ENCODE measurements at regions not wholly inside any gene's neighbourhood (a gene's known extent, or its start where the extent isn't known, plus 50 kb on each side); places are given as distances from the start of the nearest gene placed in this dataset.

GRCh38 chr2:8494589-8494988 is 187.3 kb upstream of the ID2 start:
- H3K4me3 Mint-ChIP-seq, result no peak overlapping the region
- peaks cover 13% of the 10 kb centered on the region for H3K4me1 Mint-ChIP-seq
- H3K9me3 Mint-ChIP-seq, result no peaks in the 10 kb centered on the region
- no peaks in the 10 kb centered on the region for H3K36me3 ChIP-seq (ENCODE audit: control insufficient read depth, insufficient read depth, low read length)
- no peak for DNase-seq
- H3K9me3 ChIP-seq (ENCODE audit: control insufficient read depth, low read length), result no peaks in the 10 kb centered on the region
- no peak overlapping the region for H3K27ac ChIP-seq (ENCODE audit: low read depth, low read length)
- H3K36me3 Mint-ChIP-seq (ENCODE audit: low read depth), result no peaks in the 10 kb centered on the region
- peaks cover 7% of the 10 kb centered on the region for H3K4me1 ChIP-seq (ENCODE audit: control insufficient read depth, insufficient read depth, low read length)
- no peak overlapping the region for H3K27ac Mint-ChIP-seq
- no peaks in the 10 kb centered on the region for H3K27me3 Mint-ChIP-seq (ENCODE audit: insufficient read depth)
- no peak overlapping the region for H3K4me3 ChIP-seq (ENCODE audit: low read length)
- no peaks in the 10 kb centered on the region for H3K27me3 ChIP-seq (ENCODE audit: control insufficient read depth, insufficient read depth, low read length, poor library complexity, severe bottlenecking)
- no peak for TF ChIP-seq CTCF (conservative IDR thresholded peaks at IDR 0.05)
- H3K9ac ChIP-seq (ENCODE audit: extremely low read depth, low read length, poor library complexity, severe bottlenecking), result no peak overlapping the region
- 83 to 94% methylated on average over 2 to 3 of the region's 3 CpGs for WGBS, 2 experiments (ENCODE audit: insufficient coverage in 1 of 2, insufficient read length in 1 of 2)

GRCh38 chr2:8495189-8495989 is 186.5 kb upstream of the ID2 start:
- peaks cover 18% of the 10 kb centered on the region for H3K4me1 Mint-ChIP-seq

GRCh38 chr2:8496079-8496478 is 185.8 kb upstream of the ID2 start:
- H3K9ac ChIP-seq (ENCODE audit: extremely low read depth, low read length, poor library complexity, severe bottlenecking), result no peak overlapping the region
- DNase-seq, result no peak
- 91 to 100% methylated on average over 1 to 4 of the region's 4 CpGs for WGBS, 2 experiments (ENCODE audit: insufficient coverage in 1 of 2, insufficient read length in 1 of 2)
- H3K4me1 Mint-ChIP-seq, result peaks cover 25% of the 10 kb centered on the region
- no peaks in the 10 kb centered on the region for H3K9me3 ChIP-seq (ENCODE audit: control insufficient read depth, low read length)
- no peak overlapping the region for H3K4me3 Mint-ChIP-seq
- H3K27ac Mint-ChIP-seq, result no peak overlapping the region
- H3K27me3 ChIP-seq (ENCODE audit: control insufficient read depth, insufficient read depth, low read length, poor library complexity, severe bottlenecking), result no peaks in the 10 kb centered on the region
- no peak overlapping the region for H3K4me3 ChIP-seq (ENCODE audit: low read length)
- H3K36me3 Mint-ChIP-seq (ENCODE audit: low read depth), result no peaks in the 10 kb centered on the region
- H3K9me3 Mint-ChIP-seq, result no peaks in the 10 kb centered on the region
- H3K27ac ChIP-seq (ENCODE audit: low read depth, low read length), result no peak overlapping the region
- no peak for TF ChIP-seq CTCF (conservative IDR thresholded peaks at IDR 0.05)
- no peaks in the 10 kb centered on the region for H3K27me3 Mint-ChIP-seq (ENCODE audit: insufficient read depth)
- H3K36me3 ChIP-seq (ENCODE audit: control insufficient read depth, insufficient read depth, low read length), result no peaks in the 10 kb centered on the region
- H3K4me1 ChIP-seq (ENCODE audit: control insufficient read depth, insufficient read depth, low read length), result peaks cover 13% of the 10 kb centered on the region

More at GRCh38 chr2:8495189-8495989, 186.5 kb upstream of the ID2 start:
- Mint-ChIP-seq H3K4me3 (no peak overlapping the region), H3K27ac (no peak overlapping the region), H3K36me3 (ENCODE audit: low read depth) (no peaks in the 10 kb centered on the region), H3K27me3 (ENCODE audit: insufficient read depth) (no peaks in the 10 kb centered on the region), H3K9me3 (no peaks in the 10 kb centered on the region)
- DNase-seq, result no peak
- TF ChIP-seq CTCF (conservative IDR thresholded peaks at IDR 0.05), result no peak
- Histone ChIP-seq H3K4me3 (ENCODE audit: low read length) (no peak overlapping the region), H3K36me3 (ENCODE audit: control insufficient read depth, insufficient read depth, low read length) (no peaks in the 10 kb centered on the region), H3K9me3 (ENCODE audit: control insufficient read depth, low read length) (no peaks in the 10 kb centered on the region), H3K27ac (ENCODE audit: low read depth, low read length) (no peak overlapping the region), H3K4me1 (ENCODE audit: control insufficient read depth, insufficient read depth, low read length) (peaks cover 9% of the 10 kb centered on the region), H3K9ac (ENCODE audit: extremely low read depth, low read length, poor library complexity, severe bottlenecking) (no peak overlapping the region), H3K27me3 (ENCODE audit: control insufficient read depth, insufficient read depth, low read length, poor library complexity, severe bottlenecking) (no peaks in the 10 kb centered on the region)
- 93 to 97% methylated on average over 6 to 12 of the region's 12 CpGs for WGBS, 2 experiments (ENCODE audit: insufficient coverage in 1 of 2, insufficient read length in 1 of 2)

Measured in endodermal cell (in vitro differentiated cells).